Heart left ventricle (tissue), 16 donors: ENCODE measurements at regions not wholly inside any gene's neighbourhood (a gene's known extent, or its start where the extent isn't known, plus 50 kb on each side); places are given as distances from the start of the nearest gene placed in this dataset.

Experiments used
- ATAC-seq, 4 donors: fragments of 200-7000 bp; cut with Tn5 transposase; one replicate each; pipeline ENCODE4 v1.9.1; 2020 to 2022; ENCODE audit warnings: moderate library complexity in 4 of 4, mild to moderate bottlenecking in 3 of 4, moderate number of reproducible peaks in 1 of 4
- DNase-seq, 5 donors: peaks; one replicate each; pipeline ENCODE4 v3.0.0-alpha.2; 2020
- H3K27ac ChIP-seq, 12 donors: fragments of 200-600 bp; sonication (generic) in 4 of 12; one replicate each; pipeline versions ENCODE4 v1.5.0 to v1.8.0; 2016 to 2022; ENCODE audit warnings: mild to moderate bottlenecking in 2 of 12
- H3K27me3 ChIP-seq, 9 donors: fragments of 200-600 bp; sonication (generic) in 2 of 9; one replicate each; pipeline versions ENCODE4 v1.5.1 to v1.8.0; 2016 to 2022; ENCODE audit warnings: mild to moderate bottlenecking in 3 of 9
- H3K36me3 ChIP-seq, 9 donors: fragments of 200-600 bp; sonication (generic) in 2 of 9; one replicate each; pipeline versions ENCODE4 v1.5.0 to v1.8.0; 2018 to 2022; ENCODE audit warnings: mild to moderate bottlenecking in 2 of 9
- H3K4me1 ChIP-seq, 12 donors: fragments of 200-600 bp; sonication (generic) in 4 of 12; one replicate each; pipeline versions ENCODE4 v1.5.0 to v1.8.0; 2016 to 2022; ENCODE audit warnings: mild to moderate bottlenecking in 3 of 12
- H3K4me3 ChIP-seq, 12 donors: fragments of 200-600 bp; sonication (generic) in 4 of 12; one replicate each; pipeline versions ENCODE4 v1.5.0 to v1.8.0; 2017 to 2022; ENCODE audit warnings: mild to moderate bottlenecking in 9 of 12, moderate library complexity in 4 of 12
- H3K9me3 ChIP-seq, 12 donors: fragments of 200-600 bp; sonication (generic) in 4 of 12; one replicate each; pipeline versions ENCODE4 v1.5.0 to v1.8.0; 2016 to 2022; ENCODE audit warnings: mild to moderate bottlenecking in 1 of 12
- POLR2A ChIP-seq, 2 donors: fragments of 450-650 bp; IDR thresholded peaks; one replicate each; pipeline ENCODE4 v1.6.1; 2017; ENCODE audit warnings: antibody characterized with exemption in 2 of 2, mild to moderate bottlenecking in 2 of 2, moderate library complexity in 2 of 2
- WGBS, 4 donors: extraction: QIAGEN DNeasy Blood & Tissue Kit in 2 of 4; methylation state at CpG; one replicate each; pipeline versions ENCODE4 v1.1.5 to v1.1.7; 2013 to 2018; 5-methylcytosine and 5-hydroxymethylcytosine counted together
- intact Hi-C, 10 donors: fragments of 100-400 bp; cut with DNase I; formaldehyde crosslinking; loops; one replicate each; pipeline versions ENCODE4 v1.11.1 to v1.14.2; 2022
- TF ChIP-seq, protein P1 (sequence below), 12 donors: fragments of 200-600 bp; sonication (generic) in 4 of 12; IDR thresholded peaks; one replicate each; pipeline versions ENCODE4 v1.5.0 to v1.8.0; 2018 to 2022; ENCODE audit warnings: antibody characterized with exemption in 12 of 12, mild to moderate bottlenecking in 5 of 12
- donor health status: ischemic (EF 13 %, LVEDD 7.1; RV severe dilation, severe dysfunction).
- donor health status: healthy with polysubstance abuse.
- donor health status: DM: no; HTN: yes; CAD: no.
- donor health status: DM: no; HTN: no; CAD: no.
- donor health status: ischemic (EF 25% LVEDD 6.9; RV normal size, moderate dysfunction).
- donor health status: ischemic (EF 25% LVEDD 5.7; RV mildly dilated, moderate dysfunction).
- donor health status: healthy.
- donor health status: DM: yes; HTN: yes; CAD: no.
- donor health status: ischemic (EF 35%, LVEDD 5.7; RV mildly dilated, moderate dysfunction).
- donor health status: nonischemic (EF 11% LVEDD 7.7; RV severe dilation, severe dysfunction).
- donor health status: DM: yes; HTN: yes; CAD: no.
- donor health status: PGD.
- donor health status: ischemic (EF 29% LVEDD 5.4; RV normal size, mild dysfunction).
- donor health status: nonischemic (EF 23%, LVEDD 6.1; RV moderate dilation, normal function).

DNA sequence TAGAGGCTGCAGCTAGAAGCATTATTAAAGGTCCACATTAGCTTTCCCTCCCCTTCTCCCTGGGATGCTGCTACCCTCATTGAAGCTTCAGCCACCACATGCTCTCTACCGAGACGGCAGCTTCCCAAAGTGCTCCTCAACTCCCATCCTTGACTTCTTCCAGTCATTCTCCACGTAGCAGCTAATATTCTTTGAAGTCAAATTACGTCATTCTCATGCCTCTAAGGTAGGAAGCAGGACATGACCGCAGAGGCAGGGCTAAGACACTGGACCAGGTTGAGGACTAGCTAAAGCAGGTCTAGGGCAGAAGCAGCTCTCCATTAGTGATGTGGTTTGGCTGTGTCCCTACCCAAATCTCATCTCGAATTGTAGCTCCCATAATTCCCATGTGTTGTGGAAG lies 128.3 kb downstream of the SHOX start:
- H3K36me3 ChIP-seq = no peaks in the 10 kb centered on the region
- no peaks in the 10 kb centered on the region for H3K27me3 ChIP-seq
- ATAC-seq = no peak
- H3K27ac ChIP-seq = no peak overlapping the region
- H3K9me3 ChIP-seq = peaks cover 0 to 5% (median 0%) of the 10 kb centered on the region in 12 donors
- 73 to 83% (median 78%) methylated on average over 5 to 6 of the region's 6 CpGs for WGBS, 4 donors
- H3K4me3 ChIP-seq = no peak overlapping the region
- intact Hi-C loops = no loop called here
- H3K4me1 ChIP-seq = no peaks in the 10 kb centered on the region
- TF ChIP-seq POLR2A (IDR thresholded peaks at IDR 0.05) = no peak
- TF ChIP-seq, protein P1, sequence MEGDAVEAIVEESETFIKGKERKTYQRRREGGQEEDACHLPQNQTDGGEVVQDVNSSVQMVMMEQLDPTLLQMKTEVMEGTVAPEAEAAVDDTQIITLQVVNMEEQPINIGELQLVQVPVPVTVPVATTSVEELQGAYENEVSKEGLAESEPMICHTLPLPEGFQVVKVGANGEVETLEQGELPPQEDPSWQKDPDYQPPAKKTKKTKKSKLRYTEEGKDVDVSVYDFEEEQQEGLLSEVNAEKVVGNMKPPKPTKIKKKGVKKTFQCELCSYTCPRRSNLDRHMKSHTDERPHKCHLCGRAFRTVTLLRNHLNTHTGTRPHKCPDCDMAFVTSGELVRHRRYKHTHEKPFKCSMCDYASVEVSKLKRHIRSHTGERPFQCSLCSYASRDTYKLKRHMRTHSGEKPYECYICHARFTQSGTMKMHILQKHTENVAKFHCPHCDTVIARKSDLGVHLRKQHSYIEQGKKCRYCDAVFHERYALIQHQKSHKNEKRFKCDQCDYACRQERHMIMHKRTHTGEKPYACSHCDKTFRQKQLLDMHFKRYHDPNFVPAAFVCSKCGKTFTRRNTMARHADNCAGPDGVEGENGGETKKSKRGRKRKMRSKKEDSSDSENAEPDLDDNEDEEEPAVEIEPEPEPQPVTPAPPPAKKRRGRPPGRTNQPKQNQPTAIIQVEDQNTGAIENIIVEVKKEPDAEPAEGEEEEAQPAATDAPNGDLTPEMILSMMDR (IDR thresholded peaks at IDR 0.05) = no peak
- DNase-seq = no peak

DNA sequence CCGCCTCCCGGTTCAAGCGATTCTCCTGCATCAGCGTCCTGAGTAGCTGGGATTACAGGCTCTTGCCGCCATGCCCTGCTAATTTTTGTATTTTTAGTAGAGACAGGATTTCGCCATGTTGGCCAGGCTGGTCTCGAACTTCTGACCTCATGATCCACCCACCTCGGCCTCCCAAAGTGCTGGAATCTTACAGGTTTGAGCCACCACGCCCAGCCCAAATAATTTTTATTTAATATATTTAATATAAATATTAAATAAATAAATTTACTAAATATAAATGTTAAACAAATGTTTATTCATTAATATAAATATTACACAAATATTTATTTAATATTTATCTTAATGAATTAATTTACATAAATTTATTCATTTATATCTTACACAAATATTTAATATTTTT lies 120.2 kb downstream of the SHOX start:
- no peak for ATAC-seq
- Histone ChIP-seq H3K4me3 (no peak overlapping the region), H3K36me3 (no peaks in the 10 kb centered on the region), H3K27me3 (no peaks in the 10 kb centered on the region), H3K4me1 (no peaks in the 10 kb centered on the region), H3K9me3 (peaks cover 0 to 7% (median 0%) of the 10 kb centered on the region in 12 donors), H3K27ac (no peak overlapping the region)
- 71 to 88% (median 83%) methylated on average over 9 of the region's 9 CpGs for WGBS, 4 donors
- no peak for DNase-seq
- intact Hi-C loops = no loop called here
- no peak for TF ChIP-seq POLR2A (IDR thresholded peaks at IDR 0.05)
- TF ChIP-seq, protein P1 (IDR thresholded peaks at IDR 0.05) = no peak

GRCh38 chrX:750263-750662 lies 119.7 kb downstream of the SHOX start:
- Histone ChIP-seq H3K9me3 (peaks cover 0 to 7% (median 0%) of the 10 kb centered on the region in 12 donors), H3K4me1 (no peaks in the 10 kb centered on the region), H3K27ac (no peak overlapping the region), H3K27me3 (no peaks in the 10 kb centered on the region), H3K4me3 (no peak overlapping the region), H3K36me3 (no peaks in the 10 kb centered on the region)
- WGBS, 4 donors = 80 to 84% (median 80%) methylated on average over 5 of the region's 5 CpGs
- intact Hi-C loops = no loop called here
- no peak for ATAC-seq
- no peak for DNase-seq
- no peak for TF ChIP-seq POLR2A (IDR thresholded peaks at IDR 0.05)
- TF ChIP-seq, protein P1 (IDR thresholded peaks at IDR 0.05) = no peak

- no peaks in the 10 kb centered on the region for H3K36me3 ChIP-seq
- H3K27me3 ChIP-seq = no peaks in the 10 kb centered on the region
- no peak overlapping the region for H3K27ac ChIP-seq
- ATAC-seq (no peak), DNase-seq (no peak)
- no peaks in the 10 kb centered on the region for H3K4me1 ChIP-seq
- peaks cover 0 to 12% (median 0%) of the 10 kb centered on the region in 12 donors for H3K9me3 ChIP-seq
- TF ChIP-seq, protein P1 (IDR thresholded peaks at IDR 0.05) = no peak
- TF ChIP-seq POLR2A (IDR thresholded peaks at IDR 0.05) = no peak
- WGBS, 4 donors = 75 to 90% (median 81%) methylated on average over 2 of the region's 2 CpGs
- no peak overlapping the region for H3K4me3 ChIP-seq
- intact Hi-C loops = no loop called here
Measured at GRCh38 chrX:747176-747575, 116.6 kb downstream of the SHOX start.
